Tongue (tissue), 1 donor: ENCODE measurements at regions not wholly inside any gene's neighbourhood (a gene's known extent, or its start where the extent isn't known, plus 50 kb on each side); places are given as distances from the start of the nearest gene placed in this dataset.
A peak's percentile ranks its signal among the peaks of the same experiment; 100 is the strongest.
"Not testable (repeated sequence)": the region's sequence is repeated elsewhere in the genome, so short reads cannot be mapped to it uniquely, and the experiment has no call there.

Experiments used
- DNase-seq: peaks from one replicate; pipeline ENCODE4 v3.0.0-alpha.2; 2015

DNA sequence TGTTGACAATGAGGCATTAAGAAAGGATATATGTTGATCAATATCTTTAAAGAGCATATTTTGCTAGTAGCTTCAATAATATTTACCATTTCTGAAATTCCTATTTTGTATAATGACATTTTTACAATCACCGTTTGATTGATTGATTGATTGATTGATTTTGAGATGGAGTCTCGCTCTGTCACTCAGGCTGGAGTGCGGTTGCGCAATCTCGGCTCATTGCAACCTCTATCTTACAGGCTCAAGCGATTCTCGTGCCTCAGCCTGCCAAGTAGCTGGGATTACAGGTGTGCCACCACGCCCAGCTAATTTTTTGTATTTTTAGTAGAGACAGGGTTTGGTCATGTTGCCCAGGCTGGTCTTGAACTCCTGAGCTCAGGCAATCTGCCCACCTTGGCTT lies 150.9 kb upstream of the TEX13D start:
- not testable (repeated sequence) for DNase-seq

DNA sequence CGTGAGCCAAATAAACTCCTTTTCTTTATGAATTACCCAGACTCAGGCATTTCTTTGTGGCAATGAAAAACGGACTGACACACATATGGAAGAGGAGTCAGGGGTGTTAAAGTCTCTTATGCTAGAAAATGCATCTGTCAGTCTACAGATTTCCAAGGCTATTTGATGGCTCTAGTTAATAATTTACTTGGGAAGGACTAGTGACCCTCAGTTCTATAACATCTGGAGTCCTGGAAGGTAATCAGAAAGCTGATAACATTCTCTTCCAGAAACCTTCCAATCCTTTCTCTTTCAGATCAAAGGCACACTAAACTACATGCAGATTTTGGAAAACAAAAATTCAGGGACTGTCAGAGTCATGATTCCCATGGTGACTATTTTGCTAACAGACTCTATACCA lies 142.0 kb upstream of the TEX13D start:
- DNase-seq = no peak

DNA sequence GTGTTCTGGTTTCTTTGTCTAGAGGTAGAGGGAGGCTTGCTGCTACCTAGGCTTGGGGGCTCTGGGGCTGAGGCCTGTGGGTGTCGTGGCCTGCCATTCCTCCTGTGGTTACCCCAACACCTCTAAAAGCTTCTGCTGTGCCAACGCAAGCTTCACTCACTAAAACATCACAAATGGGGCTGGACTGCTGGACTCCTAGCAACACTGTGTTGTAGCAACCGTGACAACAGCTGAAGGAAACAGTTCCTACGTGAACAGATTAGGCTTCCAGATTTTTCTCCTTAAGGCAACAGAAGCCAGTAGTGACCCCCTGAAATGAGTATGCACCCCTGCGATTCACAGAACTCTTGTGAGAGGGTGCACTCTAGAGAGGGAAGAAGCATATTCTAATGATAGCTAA lies 138.3 kb upstream of the TEX13D start:
- DNase-seq = peak; percentile 85

DNA sequence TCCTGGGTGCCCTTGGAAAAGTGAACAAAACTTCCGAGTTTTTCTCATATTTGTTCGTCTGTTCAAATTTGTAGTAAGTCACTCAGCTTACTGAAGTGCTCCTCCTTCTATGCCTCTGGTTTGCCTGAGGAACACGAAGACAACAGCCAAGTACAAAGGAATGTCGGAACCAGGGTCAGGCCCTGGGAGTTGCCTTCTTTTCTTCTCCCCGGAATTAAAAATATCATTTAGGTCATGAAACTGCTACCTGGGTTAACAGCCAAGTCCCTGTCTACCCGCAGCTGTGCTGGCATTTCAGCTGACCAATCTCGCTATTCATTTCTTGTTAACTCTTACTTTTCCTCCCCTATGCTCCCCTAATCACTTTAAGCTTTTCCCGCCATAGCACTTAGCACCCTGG lies 137.6 kb upstream of the TEX13D start:
- peak; percentile 81 for DNase-seq

DNA sequence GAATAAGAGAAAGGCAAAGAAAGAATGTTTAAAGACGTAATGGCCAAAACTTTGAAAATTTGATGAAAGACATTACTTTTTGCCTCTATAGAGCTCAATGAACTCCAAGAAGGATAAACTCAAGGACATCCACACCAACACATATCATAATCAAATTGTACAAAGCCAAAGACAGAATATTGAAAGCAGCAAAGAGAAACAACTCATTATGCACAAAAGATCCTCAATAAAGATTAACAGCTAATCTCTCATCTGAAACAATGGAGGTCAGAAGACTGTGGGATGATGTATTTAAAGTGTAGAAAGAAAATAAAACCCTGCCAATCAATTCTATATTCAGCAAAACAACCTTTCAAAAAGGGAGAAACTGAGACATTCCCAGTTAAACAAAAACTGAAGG lies 129.1 kb upstream of the TEX13D start:
- DNase-seq = no peak

GRCh38 chrX:124208660-124209059 lies 123.8 kb upstream of the TEX13D start:
- DNase-seq = peak; percentile 73

- no peak for DNase-seq
Measured at GRCh38 chrX:124209792-124210576, 122.5 kb upstream of the TEX13D start.

DNA sequence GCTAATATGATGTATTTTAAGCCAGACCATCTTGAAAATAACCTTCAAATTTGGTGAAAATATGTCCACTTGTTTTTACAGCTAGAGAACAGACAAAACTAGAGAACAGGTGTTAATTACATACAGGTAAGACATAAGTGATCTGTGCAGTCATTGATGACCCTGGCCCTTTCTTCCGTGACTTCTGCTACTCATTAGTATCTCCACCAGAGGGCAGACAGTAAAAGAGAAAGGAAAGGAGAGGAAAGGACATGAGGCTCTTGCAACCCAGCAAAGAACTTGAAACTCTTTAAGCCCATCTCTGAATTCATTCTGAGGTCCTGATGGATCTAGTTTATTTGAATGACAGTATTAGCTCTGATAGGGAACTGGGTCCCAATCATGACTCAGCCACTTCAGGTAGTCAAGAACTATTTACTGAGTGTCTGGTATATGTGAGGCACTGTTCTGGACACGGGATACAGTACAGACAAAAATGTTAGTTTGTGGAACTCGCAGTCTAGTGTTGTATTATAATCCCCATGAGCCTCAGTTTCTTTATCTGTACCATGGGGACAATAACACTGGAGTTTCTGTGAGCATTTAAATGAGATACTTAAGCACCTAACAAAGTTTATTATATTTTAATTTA lies 121.0 kb upstream of the TEX13D start:
- peak; percentile 35 for DNase-seq

- no peak for DNase-seq
Measured at GRCh38 chrX:124212622-124213021, 119.8 kb upstream of the TEX13D start.

GRCh38 chrX:124215786-124216185 lies 116.7 kb upstream of the TEX13D start:
- no peak for DNase-seq

DNA sequence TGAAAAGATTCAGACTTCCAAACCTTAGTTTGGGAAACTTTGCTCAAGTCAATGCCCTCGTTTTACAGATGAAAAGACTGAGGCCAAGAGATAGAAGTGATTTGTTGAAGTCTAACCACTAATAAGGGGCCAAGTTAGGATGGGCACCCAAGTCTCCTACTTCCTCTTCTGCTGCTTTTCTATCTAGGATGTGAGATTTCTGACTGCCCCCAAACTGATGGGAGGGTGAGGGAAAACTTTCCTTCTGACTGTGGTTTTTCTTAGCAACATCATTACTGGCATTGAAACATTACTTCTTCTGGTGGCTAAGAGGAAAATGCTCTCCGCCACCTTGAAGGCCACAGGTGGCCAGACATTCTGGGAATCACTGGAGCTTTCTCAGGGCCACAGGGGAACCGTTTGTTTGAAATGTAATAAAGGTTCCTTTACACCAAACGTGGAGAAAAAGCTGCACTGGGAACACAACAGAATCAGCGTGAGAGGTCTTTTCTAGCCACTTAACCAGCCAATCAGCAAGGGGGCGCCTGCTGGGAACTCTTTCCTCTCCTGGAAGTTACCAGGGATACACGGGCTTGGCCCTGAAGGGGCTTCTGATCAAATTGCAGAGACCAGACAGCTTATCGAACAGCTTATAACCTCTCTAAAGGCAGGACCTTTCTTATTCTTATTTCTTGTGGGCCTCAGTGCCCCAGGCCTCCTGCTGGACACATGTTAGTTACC lies 115.9 kb upstream of the TEX13D start:
- DNase-seq = no peak

GRCh38 chrX:124217304-124218251 lies 114.9 kb upstream of the TEX13D start:
- no peak for DNase-seq

DNA sequence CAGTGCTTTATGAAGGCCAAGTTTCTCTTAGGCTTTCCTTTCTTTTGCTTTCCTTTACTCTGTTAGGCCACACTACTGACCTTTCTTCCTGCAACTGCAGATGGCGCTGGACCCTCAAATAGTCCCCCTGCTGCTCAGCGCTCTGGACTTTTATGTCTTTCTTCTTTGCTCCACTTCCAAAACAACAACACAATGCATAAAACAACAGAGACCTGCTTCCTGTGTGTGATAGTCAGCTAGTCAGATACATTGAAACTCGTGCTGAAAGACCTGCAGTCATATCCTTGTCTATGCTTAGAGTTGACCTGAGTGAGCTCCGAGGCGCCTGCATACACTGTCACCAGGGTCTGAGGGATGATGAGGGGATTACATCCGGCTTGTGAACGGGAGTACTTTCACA lies 108.9 kb upstream of the TEX13D start:
- DNase-seq = no peak

GRCh38 chrX:124224528-124224927 lies 107.9 kb upstream of the TEX13D start:
- no peak for DNase-seq

- DNase-seq = no peak
Measured at GRCh38 chrX:124226129-124226528, 106.3 kb upstream of the TEX13D start.

- DNase-seq = no peak
Measured at GRCh38 chrX:124228849-124229248, 103.6 kb upstream of the TEX13D start.

GRCh38 chrX:124229374-124229773 lies 103.1 kb upstream of the TEX13D start:
- DNase-seq = no peak

DNA sequence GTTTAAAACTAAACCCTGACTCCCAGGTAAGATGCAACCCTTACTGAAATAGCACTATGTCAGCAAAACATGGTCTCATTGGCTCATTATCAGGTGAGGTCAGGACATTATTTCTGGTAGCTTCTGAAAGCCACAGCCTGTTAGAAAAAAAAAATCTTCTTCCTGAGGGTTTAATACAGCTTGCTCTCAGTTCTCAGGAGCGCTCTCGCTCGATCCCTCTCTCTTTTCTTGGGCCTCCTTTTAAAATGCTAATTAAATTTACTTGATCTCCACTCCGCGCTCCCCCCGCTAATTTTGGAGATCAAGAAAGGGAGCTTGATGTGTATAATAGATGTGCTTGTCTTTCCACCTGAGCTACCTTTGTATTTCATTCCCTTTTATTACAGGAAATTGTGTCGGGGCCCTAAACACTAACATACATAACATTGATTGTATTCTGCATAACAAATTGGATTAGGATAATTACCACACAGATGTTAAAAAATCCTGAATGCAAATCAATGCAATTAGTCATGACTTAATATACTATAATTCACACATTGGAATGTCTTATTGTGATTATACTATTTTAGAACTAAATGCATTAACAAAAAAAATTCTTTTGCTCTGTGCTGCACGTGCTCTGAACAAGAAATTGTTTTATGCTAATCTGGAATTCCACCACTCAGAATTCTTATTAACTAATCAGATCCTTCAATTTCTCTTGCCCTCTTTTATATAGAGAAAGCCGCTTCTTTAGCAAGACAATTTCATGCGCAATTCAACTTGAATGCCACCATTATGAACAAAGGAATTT lies 101.6 kb upstream of the TEX13D start:
- no peak for DNase-seq

DNA sequence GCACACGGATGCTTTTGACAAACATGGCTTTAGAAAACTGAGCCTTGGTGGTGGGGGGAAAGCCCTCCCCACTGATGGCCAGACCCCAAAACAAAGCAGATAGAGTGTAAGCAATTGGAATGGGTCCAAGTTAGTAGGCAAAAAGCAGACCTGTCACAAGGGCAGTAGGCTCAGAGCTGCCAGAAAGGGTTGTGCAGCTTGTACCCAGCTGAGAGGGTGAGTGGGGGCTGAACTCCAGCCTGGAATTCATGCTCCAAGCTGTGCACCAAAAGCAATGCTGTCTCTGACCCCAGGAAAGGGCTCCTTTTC lies 101.1 kb upstream of the TEX13D start:
- DNase-seq = no peak

- no peak for DNase-seq
Measured at GRCh38 chrX:124232523-124233201, 99.8 kb upstream of the TEX13D start.

DNA sequence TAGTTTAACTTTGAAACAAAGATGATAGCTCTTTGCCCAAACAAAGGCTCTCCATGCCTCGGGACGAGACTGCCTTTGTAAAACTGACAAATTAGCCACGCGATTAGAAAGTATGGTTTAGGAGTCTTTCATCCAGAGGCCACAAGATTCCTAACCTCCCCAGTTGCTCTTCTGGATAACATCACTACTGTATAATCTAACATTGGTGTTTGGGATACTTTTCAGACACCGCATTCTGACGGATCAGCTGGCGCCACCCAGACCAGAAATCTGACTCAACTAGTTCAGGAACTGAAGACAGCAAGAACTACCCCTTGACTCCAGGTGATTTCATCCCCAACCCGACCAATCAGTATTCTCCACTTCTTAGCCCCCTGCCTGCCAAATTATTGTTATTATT lies 98.1 kb upstream of the TEX13D start:
- DNase-seq = no peak
